ENCODE measurements at regions not wholly inside any gene's neighbourhood (a gene's known extent, or its start where the extent isn't known, plus 50 kb on each side); places are given as distances from the start of the nearest gene placed in this dataset.
A peak's percentile ranks its signal among the peaks of the same experiment; 100 is the strongest.

- H3K9me3 ChIP-seq (ENCODE audit: control insufficient read depth, low read length) = no peaks in the 10 kb centered on the region
- peak overlapping the region; percentile 12 for H3K4me3 ChIP-seq (ENCODE audit: low read length)
- H3K36me3 ChIP-seq (ENCODE audit: control insufficient read depth, insufficient read depth, low read length, severe bottlenecking) = no peaks in the 10 kb centered on the region
- peak; percentile 56 for DNase-seq (ENCODE audit: low read depth)
- H3K27me3 ChIP-seq (replicated peaks; ENCODE audit: control insufficient read depth, insufficient read depth, low read length) = no peaks in the 10 kb centered on the region
- H3K4me1 ChIP-seq (ENCODE audit: control insufficient read depth, insufficient read depth, low read length) = peaks cover 38% of the 10 kb centered on the region
- peak overlapping the region; percentile 65 for H3K9ac ChIP-seq (ENCODE audit: low read length)
These were observed 100.5 kb upstream of the SLC38A2 start for GRCh38 chr12:46472893-46473633.

DNA sequence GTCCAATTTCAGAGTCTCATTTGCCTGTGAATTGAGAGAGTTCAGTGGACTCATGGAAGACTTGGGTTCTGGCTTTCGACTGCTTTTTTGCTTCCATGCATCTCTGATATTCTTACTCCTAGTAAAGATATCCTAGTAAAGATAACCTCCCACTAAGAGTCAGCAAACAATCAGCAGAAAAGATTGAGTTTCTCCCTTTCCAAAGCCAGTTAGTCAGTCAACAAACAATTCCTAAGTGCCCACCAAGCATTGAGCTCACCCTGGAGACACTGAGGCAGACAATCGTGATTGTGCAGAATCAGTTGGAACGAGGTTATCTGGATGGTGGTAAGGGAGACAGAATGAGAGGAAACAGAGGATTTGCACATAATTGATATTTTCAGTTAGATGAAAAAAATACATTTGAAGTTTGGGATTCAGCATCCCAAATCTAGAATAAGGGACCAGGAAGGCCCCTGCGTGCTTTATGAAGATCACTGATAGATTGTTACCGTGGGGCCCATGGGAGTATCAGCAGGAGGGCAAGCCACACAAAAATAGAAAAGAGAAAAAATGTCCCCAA is 99.7 kb upstream of the SLC38A2 start:
- DNase-seq (ENCODE audit: low read depth) = no peak
- H3K27me3 ChIP-seq (replicated peaks; ENCODE audit: control insufficient read depth, insufficient read depth, low read length) = no peaks in the 10 kb centered on the region
- H3K36me3 ChIP-seq (ENCODE audit: control insufficient read depth, insufficient read depth, low read length, severe bottlenecking) = no peaks in the 10 kb centered on the region
- H3K9ac ChIP-seq (ENCODE audit: low read length) = peak overlapping the region; percentile 65
- H3K4me3 ChIP-seq (ENCODE audit: low read length) = no peak overlapping the region
- no peaks in the 10 kb centered on the region for H3K9me3 ChIP-seq (ENCODE audit: control insufficient read depth, low read length)
- peaks cover 38% of the 10 kb centered on the region for H3K4me1 ChIP-seq (ENCODE audit: control insufficient read depth, insufficient read depth, low read length)

- H3K9ac ChIP-seq (ENCODE audit: low read length) = no peak overlapping the region
- peaks cover 38% of the 10 kb centered on the region for H3K4me1 ChIP-seq (ENCODE audit: control insufficient read depth, insufficient read depth, low read length)
- no peak overlapping the region for H3K4me3 ChIP-seq (ENCODE audit: low read length)
- DNase-seq (ENCODE audit: low read depth) = no peak
- peaks cover 1% of the 10 kb centered on the region for H3K36me3 ChIP-seq (ENCODE audit: control insufficient read depth, insufficient read depth, low read length, severe bottlenecking)
- H3K27me3 ChIP-seq (replicated peaks; ENCODE audit: control insufficient read depth, insufficient read depth, low read length) = no peaks in the 10 kb centered on the region
- no peaks in the 10 kb centered on the region for H3K9me3 ChIP-seq (ENCODE audit: control insufficient read depth, low read length)
These were observed 98.8 kb upstream of the SLC38A2 start for GRCh38 chr12:46471404-46471803.

GRCh38 chr12:46470975-46471374 is 98.4 kb upstream of the SLC38A2 start:
- Histone ChIP-seq H3K4me3 (ENCODE audit: low read length) (no peak overlapping the region), H3K9me3 (ENCODE audit: control insufficient read depth, low read length) (no peaks in the 10 kb centered on the region), H3K36me3 (ENCODE audit: control insufficient read depth, insufficient read depth, low read length, severe bottlenecking) (peaks cover 2% of the 10 kb centered on the region), H3K27me3 (replicated peaks; ENCODE audit: control insufficient read depth, insufficient read depth, low read length) (no peaks in the 10 kb centered on the region), H3K9ac (ENCODE audit: low read length) (no peak overlapping the region), H3K4me1 (ENCODE audit: control insufficient read depth, insufficient read depth, low read length) (peaks cover 38% of the 10 kb centered on the region)
- no peak for DNase-seq (ENCODE audit: low read depth)

- no peak for DNase-seq (ENCODE audit: low read depth)
- Histone ChIP-seq H3K4me1 (ENCODE audit: control insufficient read depth, insufficient read depth, low read length) (peaks cover 36% of the 10 kb centered on the region), H3K27me3 (replicated peaks; ENCODE audit: control insufficient read depth, insufficient read depth, low read length) (no peaks in the 10 kb centered on the region), H3K9ac (ENCODE audit: low read length) (no peak overlapping the region), H3K9me3 (ENCODE audit: control insufficient read depth, low read length) (peaks cover 2% of the 10 kb centered on the region), H3K36me3 (ENCODE audit: control insufficient read depth, insufficient read depth, low read length, severe bottlenecking) (peaks cover 2% of the 10 kb centered on the region), H3K4me3 (ENCODE audit: low read length) (no peak overlapping the region)
These were observed 97.6 kb upstream of the SLC38A2 start for GRCh38 chr12:46470036-46470627.

- Histone ChIP-seq H3K4me1 (ENCODE audit: control insufficient read depth, insufficient read depth, low read length) (peaks cover 23% of the 10 kb centered on the region), H3K27me3 (replicated peaks; ENCODE audit: control insufficient read depth, insufficient read depth, low read length) (no peaks in the 10 kb centered on the region)
These were observed 96.2 kb upstream of the SLC38A2 start for GRCh38 chr12:46468813-46469212.

GRCh38 chr12:46468160-46468559 is 95.6 kb upstream of the SLC38A2 start:
- H3K27me3 ChIP-seq (replicated peaks; ENCODE audit: control insufficient read depth, insufficient read depth, low read length) = no peaks in the 10 kb centered on the region
- H3K4me1 ChIP-seq (ENCODE audit: control insufficient read depth, insufficient read depth, low read length) = peaks cover 17% of the 10 kb centered on the region
- H3K4me3 ChIP-seq (ENCODE audit: low read length) = no peak overlapping the region
- no peak overlapping the region for H3K9ac ChIP-seq (ENCODE audit: low read length)
- no peak for DNase-seq (ENCODE audit: low read depth)
- H3K9me3 ChIP-seq (ENCODE audit: control insufficient read depth, low read length) = peaks cover 9% of the 10 kb centered on the region
- peaks cover 2% of the 10 kb centered on the region for H3K36me3 ChIP-seq (ENCODE audit: control insufficient read depth, insufficient read depth, low read length, severe bottlenecking)

More at GRCh38 chr12:46468813-46469212, 96.2 kb upstream of the SLC38A2 start:
- H3K36me3 ChIP-seq (ENCODE audit: control insufficient read depth, insufficient read depth, low read length, severe bottlenecking) = peaks cover 2% of the 10 kb centered on the region
- no peak overlapping the region for H3K4me3 ChIP-seq (ENCODE audit: low read length)
- no peak for DNase-seq (ENCODE audit: low read depth)
- H3K9me3 ChIP-seq (ENCODE audit: control insufficient read depth, low read length) = peaks cover 9% of the 10 kb centered on the region
- no peak overlapping the region for H3K9ac ChIP-seq (ENCODE audit: low read length)

DNA sequence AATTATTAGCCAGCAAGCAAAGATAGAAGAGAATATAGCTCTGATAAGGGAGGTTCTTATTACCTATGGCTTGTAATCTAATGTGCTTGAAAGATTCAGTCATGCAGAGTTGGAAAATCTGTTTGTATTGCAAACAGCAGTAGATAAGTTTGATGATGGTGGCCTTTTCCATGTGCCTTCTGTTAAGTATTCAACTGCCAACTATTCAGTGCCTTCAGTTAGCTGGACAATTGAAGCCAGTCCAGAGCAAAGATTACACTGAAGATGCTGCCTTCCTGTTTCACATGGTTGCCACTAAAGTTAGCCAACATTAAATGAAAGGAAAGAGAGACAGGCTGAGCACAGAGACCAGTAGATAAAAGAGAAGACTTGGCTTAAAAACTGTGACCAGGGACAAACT is 92.7 kb upstream of the SLC38A2 start:
- peaks cover 2% of the 10 kb centered on the region for H3K36me3 ChIP-seq (ENCODE audit: control insufficient read depth, insufficient read depth, low read length, severe bottlenecking)
- no peak overlapping the region for H3K4me3 ChIP-seq (ENCODE audit: low read length)
- H3K9ac ChIP-seq (ENCODE audit: low read length) = no peak overlapping the region
- no peak for DNase-seq (ENCODE audit: low read depth)
- peaks cover 15% of the 10 kb centered on the region for H3K4me1 ChIP-seq (ENCODE audit: control insufficient read depth, insufficient read depth, low read length)
- H3K27me3 ChIP-seq (replicated peaks; ENCODE audit: control insufficient read depth, insufficient read depth, low read length) = no peaks in the 10 kb centered on the region
- peaks cover 9% of the 10 kb centered on the region for H3K9me3 ChIP-seq (ENCODE audit: control insufficient read depth, low read length)

DNA sequence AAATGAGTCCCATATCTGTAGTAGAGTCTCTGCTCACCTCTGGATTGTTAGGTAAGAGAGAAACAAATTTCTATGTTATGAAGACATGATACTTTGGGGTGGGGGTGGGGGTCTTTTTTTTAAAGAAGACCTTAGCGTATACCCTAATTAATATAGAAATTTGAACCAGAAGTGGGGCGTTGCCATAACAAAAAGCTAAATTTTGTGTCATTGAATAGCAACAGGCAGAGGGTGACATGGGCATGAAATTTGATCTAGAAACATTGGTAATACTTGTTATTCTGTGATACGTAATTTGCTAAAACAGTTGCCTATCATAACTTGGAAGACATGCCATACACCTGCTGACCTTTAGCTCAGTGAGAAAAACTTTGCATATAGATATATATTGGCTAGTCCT is 92.3 kb upstream of the SLC38A2 start:
- Histone ChIP-seq H3K36me3 (ENCODE audit: control insufficient read depth, insufficient read depth, low read length, severe bottlenecking) (peaks cover 2% of the 10 kb centered on the region), H3K9ac (ENCODE audit: low read length) (no peak overlapping the region), H3K4me1 (ENCODE audit: control insufficient read depth, insufficient read depth, low read length) (peaks cover 15% of the 10 kb centered on the region), H3K4me3 (ENCODE audit: low read length) (no peak overlapping the region), H3K27me3 (replicated peaks; ENCODE audit: control insufficient read depth, insufficient read depth, low read length) (no peaks in the 10 kb centered on the region), H3K9me3 (ENCODE audit: control insufficient read depth, low read length) (peaks cover 9% of the 10 kb centered on the region)
- no peak for DNase-seq (ENCODE audit: low read depth)

DNA sequence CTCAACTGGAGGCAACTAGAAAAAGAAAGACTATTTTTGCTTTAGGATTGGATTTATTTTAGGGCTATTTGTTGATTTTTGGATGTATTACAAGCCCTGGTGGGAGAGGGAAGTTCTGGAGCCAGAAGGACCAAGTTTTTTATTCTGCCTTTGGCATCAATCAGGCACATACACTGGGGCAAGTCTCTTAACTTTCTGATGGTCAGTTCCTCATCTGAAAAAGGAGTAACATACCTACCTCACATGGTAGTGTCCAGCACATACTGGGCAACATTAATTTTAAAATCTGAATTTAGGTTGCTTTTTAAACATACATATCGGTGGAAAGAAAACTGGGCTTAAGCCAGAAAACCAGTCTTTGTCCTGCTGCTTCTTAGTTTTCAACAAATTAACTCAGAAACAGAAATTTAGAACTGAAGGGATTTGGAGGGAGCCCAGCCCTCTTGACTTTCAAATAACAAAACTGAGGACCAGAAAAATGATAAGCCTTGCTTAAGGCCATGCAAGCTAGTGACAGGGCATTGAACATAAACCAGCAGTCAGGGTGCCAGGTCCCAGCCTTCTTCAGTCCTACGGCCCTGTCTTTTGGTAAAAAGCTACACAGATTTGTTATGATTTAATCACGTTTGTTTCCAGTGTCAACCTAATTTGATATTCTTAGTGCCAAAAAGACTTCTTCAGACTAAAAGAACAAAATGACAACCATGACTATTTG is 90.2 kb upstream of the SLC38A2 start:
- H3K36me3 ChIP-seq (ENCODE audit: control insufficient read depth, insufficient read depth, low read length, severe bottlenecking) = peaks cover 2% of the 10 kb centered on the region
- H3K4me3 ChIP-seq (ENCODE audit: low read length) = no peak overlapping the region
- DNase-seq (ENCODE audit: low read depth) = no peak
- peaks cover 9% of the 10 kb centered on the region for H3K9me3 ChIP-seq (ENCODE audit: control insufficient read depth, low read length)
- peak overlapping the region; percentile 7 for H3K9ac ChIP-seq (ENCODE audit: low read length)
- H3K4me1 ChIP-seq (ENCODE audit: control insufficient read depth, insufficient read depth, low read length) = peaks cover 15% of the 10 kb centered on the region
- H3K27me3 ChIP-seq (replicated peaks; ENCODE audit: control insufficient read depth, insufficient read depth, low read length) = no peaks in the 10 kb centered on the region

All from adipocyte (in vitro differentiated cells).